ENCODE measurements at regions not wholly inside any gene's neighbourhood (a gene's known extent, or its start where the extent isn't known, plus 50 kb on each side); places are given as distances from the start of the nearest gene placed in this dataset.

DNA sequence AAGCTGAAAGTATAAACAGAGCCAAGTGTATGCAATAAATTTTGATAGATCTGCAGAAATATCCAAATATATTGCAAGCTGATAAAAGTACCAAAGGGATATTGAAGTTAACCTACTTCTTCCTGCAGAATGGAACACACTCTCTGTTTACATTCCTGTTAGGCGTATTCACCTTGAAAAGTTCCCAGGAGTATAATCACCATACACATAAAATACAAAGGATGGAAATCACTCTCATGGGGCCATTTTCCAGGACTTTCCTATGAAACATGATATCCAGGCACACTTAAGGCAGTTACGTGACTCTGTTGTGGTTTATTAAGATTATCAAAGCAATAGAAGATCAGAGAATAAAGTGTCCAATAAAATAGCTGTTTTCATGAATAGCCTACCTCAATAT is 1142.3 kb downstream of the NLGN4X start:
- peaks cover 2% of the 10 kb centered on the region for H3K9me3 Mint-ChIP-seq
- Histone ChIP-seq H3K4me1 (ENCODE audit: insufficient read depth, low read length) (no peaks in the 10 kb centered on the region), H3K4me3 (ENCODE audit: low read length) (no peak overlapping the region), H3K27ac (ENCODE audit: low read depth in 1 of 2, low read length in 2 of 2) (no peak overlapping the region), H3K27me3 (ENCODE audit: control insufficient read depth in 1 of 2, insufficient read depth in 2 of 2, low read length in 2 of 2) (no peaks in the 10 kb centered on the region), H3K36me3 (ENCODE audit: insufficient read depth, low read length) (no peaks in the 10 kb centered on the region), H3K9me3 (ENCODE audit: control insufficient read depth in 1 of 2, insufficient read depth in 1 of 2, low read length in 2 of 2) (no peaks in the 10 kb centered on the region)
- intact Hi-C loops (cut with DNase I, micrococcal nuclease), result no loop called here
- H3K27me3 Mint-ChIP-seq, result no peaks in the 10 kb centered on the region
- no peak overlapping the region for H3K27ac Mint-ChIP-seq
- ChIA-PET POLR2A (no interaction called here), CTCF (no interaction called here)
- no peak for ATAC-seq (ENCODE audit: poor library complexity)
- TF ChIP-seq, protein P1, sequence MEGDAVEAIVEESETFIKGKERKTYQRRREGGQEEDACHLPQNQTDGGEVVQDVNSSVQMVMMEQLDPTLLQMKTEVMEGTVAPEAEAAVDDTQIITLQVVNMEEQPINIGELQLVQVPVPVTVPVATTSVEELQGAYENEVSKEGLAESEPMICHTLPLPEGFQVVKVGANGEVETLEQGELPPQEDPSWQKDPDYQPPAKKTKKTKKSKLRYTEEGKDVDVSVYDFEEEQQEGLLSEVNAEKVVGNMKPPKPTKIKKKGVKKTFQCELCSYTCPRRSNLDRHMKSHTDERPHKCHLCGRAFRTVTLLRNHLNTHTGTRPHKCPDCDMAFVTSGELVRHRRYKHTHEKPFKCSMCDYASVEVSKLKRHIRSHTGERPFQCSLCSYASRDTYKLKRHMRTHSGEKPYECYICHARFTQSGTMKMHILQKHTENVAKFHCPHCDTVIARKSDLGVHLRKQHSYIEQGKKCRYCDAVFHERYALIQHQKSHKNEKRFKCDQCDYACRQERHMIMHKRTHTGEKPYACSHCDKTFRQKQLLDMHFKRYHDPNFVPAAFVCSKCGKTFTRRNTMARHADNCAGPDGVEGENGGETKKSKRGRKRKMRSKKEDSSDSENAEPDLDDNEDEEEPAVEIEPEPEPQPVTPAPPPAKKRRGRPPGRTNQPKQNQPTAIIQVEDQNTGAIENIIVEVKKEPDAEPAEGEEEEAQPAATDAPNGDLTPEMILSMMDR (IDR thresholded peaks at IDR 0.05), result no peak
- no peak overlapping the region for H3K4me3 Mint-ChIP-seq
- DNase-seq, result no peak
- no peaks in the 10 kb centered on the region for H3K36me3 Mint-ChIP-seq (ENCODE audit: low read depth)
- H3K4me1 Mint-ChIP-seq (ENCODE audit: low read depth), result no peaks in the 10 kb centered on the region

DNA sequence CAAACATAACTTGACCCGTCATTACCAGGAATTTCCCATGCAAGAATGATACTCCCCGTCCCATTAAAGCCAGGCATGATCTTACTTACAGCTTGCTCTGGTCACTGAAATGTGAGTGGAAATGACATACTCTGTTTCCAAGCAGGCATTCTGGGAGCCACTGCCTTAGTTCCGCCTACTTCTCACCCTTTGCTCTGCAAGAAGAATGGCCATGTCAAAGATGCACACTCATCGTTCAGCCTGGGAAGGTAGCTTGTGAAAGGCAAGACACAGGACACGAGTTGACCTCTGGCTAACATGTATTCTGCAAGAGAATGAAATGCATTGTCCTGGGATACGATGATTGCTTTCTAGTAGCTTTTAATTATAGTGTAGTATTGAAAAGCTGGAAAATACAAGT is 1144.4 kb downstream of the NLGN4X start:
- Histone ChIP-seq H3K27me3 (ENCODE audit: control insufficient read depth in 1 of 2, insufficient read depth in 2 of 2, low read length in 2 of 2) (no peaks in the 10 kb centered on the region), H3K4me1 (ENCODE audit: insufficient read depth, low read length) (no peaks in the 10 kb centered on the region), H3K27ac (ENCODE audit: low read depth in 1 of 2, low read length in 2 of 2) (no peak overlapping the region), H3K4me3 (ENCODE audit: low read length) (no peak overlapping the region), H3K36me3 (ENCODE audit: insufficient read depth, low read length) (no peaks in the 10 kb centered on the region), H3K9me3 (ENCODE audit: control insufficient read depth in 1 of 2, insufficient read depth in 1 of 2, low read length in 2 of 2) (no peaks in the 10 kb centered on the region)
- DNase-seq (no peak), ATAC-seq (ENCODE audit: poor library complexity) (no peak)
- ChIA-PET CTCF (no interaction called here), POLR2A (no interaction called here)
- no peaks in the 10 kb centered on the region for H3K27me3 Mint-ChIP-seq
- intact Hi-C loops (cut with DNase I, micrococcal nuclease), result no loop called here
- H3K4me3 Mint-ChIP-seq, result no peak overlapping the region
- TF ChIP-seq, protein P1 (IDR thresholded peaks at IDR 0.05), result no peak
- no peaks in the 10 kb centered on the region for H3K36me3 Mint-ChIP-seq (ENCODE audit: low read depth)
- no peaks in the 10 kb centered on the region for H3K4me1 Mint-ChIP-seq (ENCODE audit: low read depth)
- H3K9me3 Mint-ChIP-seq, result peaks cover 2% of the 10 kb centered on the region
- H3K27ac Mint-ChIP-seq, result no peak overlapping the region

DNA sequence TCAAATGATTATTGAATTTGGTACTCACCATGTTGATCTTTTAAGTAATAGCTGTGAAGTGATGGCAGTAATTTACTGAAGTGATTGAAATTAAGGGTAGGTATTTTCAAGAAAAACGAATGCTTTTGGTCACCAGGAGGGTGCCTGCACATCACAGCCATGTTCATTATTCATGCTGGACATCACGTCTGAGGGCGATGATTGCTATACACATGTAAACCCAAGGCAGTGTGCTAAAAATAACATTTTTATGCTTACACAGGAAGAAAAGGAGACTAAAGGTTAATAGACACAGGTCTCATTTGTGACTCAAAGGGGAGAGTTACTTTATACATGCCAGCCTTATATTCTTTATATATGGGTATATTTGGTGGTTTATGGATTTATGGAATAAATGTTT is 1146.0 kb downstream of the NLGN4X start:
- DNase-seq, result no peak
- no peaks in the 10 kb centered on the region for H3K27me3 ChIP-seq (ENCODE audit: control insufficient read depth in 1 of 2, insufficient read depth in 2 of 2, low read length in 2 of 2)
- TF ChIP-seq, protein P1 (IDR thresholded peaks at IDR 0.05), result no peak
- CTCF ChIA-PET, result no interaction called here
- Mint-ChIP-seq H3K9me3 (peaks cover 2% of the 10 kb centered on the region), H3K27ac (no peak overlapping the region), H3K4me3 (no peak overlapping the region), H3K36me3 (ENCODE audit: low read depth) (no peaks in the 10 kb centered on the region), H3K27me3 (no peaks in the 10 kb centered on the region), H3K4me1 (ENCODE audit: low read depth) (no peaks in the 10 kb centered on the region)
- H3K4me3 ChIP-seq (ENCODE audit: low read length), result no peak overlapping the region
- intact Hi-C loops (cut with DNase I, micrococcal nuclease), result no loop called here
- H3K9me3 ChIP-seq (ENCODE audit: control insufficient read depth in 1 of 2, insufficient read depth in 1 of 2, low read length in 2 of 2), result no peaks in the 10 kb centered on the region
- H3K4me1 ChIP-seq (ENCODE audit: insufficient read depth, low read length), result no peaks in the 10 kb centered on the region
- ATAC-seq (ENCODE audit: poor library complexity), result no peak
- POLR2A ChIA-PET, result no interaction called here
- no peaks in the 10 kb centered on the region for H3K36me3 ChIP-seq (ENCODE audit: insufficient read depth, low read length)
- H3K27ac ChIP-seq (ENCODE audit: low read depth in 1 of 2, low read length in 2 of 2), result no peak overlapping the region

All from CD4-positive, alpha-beta T cell (primary cell).